Psoas muscle (tissue), 7 donors: ENCODE measurements at regions not wholly inside any gene's neighbourhood (a gene's known extent, or its start where the extent isn't known, plus 50 kb on each side); places are given as distances from the start of the nearest gene placed in this dataset.
A peak's percentile ranks its signal among the peaks of the same experiment; 100 is the strongest.

Experiments used
- ATAC-seq, 4 donors: fragments of 200-7000 bp; cut with Tn5 transposase; one replicate each; pipeline ENCODE4 v1.9.1; 2020; ENCODE audit warnings: moderate library complexity in 3 of 4, mild to moderate bottlenecking in 2 of 4
- DNase-seq, 2 donors: peaks; one replicate each; pipeline ENCODE4 v3.0.0-alpha.2; 2020
- H3K27ac ChIP-seq: fragments of 200-600 bp; one replicate; pipeline ENCODE4 v1.8.0; 2022
- H3K27me3 ChIP-seq, 3 donors: fragments of 200-600 bp in 1 of 3; one replicate each; pipeline versions ENCODE4 v1.6.1 to v1.8.0; 2013 to 2022; ENCODE audit warnings: low read length in 2 of 3, mild to moderate bottlenecking in 2 of 3, moderate library complexity in 1 of 3; ENCODE audit not compliant: insufficient read depth in 3 of 3
- H3K36me3 ChIP-seq, 2 donors: fragments of 200-600 bp in 1 of 2; one replicate each; pipeline versions ENCODE4 v1.6.1 to v1.8.0; 2013 to 2022; ENCODE audit warnings: low read depth in 1 of 2, mild to moderate bottlenecking in 1 of 2, moderate library complexity in 1 of 2; ENCODE audit not compliant: insufficient read depth in 1 of 2
- H3K4me1 ChIP-seq: fragments of 200-600 bp; one replicate; pipeline ENCODE4 v1.8.0; 2022
- H3K4me3 ChIP-seq: fragments of 200-600 bp; one replicate; pipeline ENCODE4 v1.8.0; 2022; ENCODE audit warnings: mild to moderate bottlenecking
- H3K9me3 ChIP-seq: fragments of 200-600 bp; one replicate; pipeline ENCODE4 v1.8.0; 2022
- CTCF ChIP-seq: fragments of 200-600 bp; IDR thresholded peaks from one replicate; pipeline ENCODE4 v1.8.0; 2022; ENCODE audit warnings: antibody characterized with exemption
- WGBS, 3 donors: extraction: QIAGEN DNeasy Blood & Tissue Kit; methylation state at CpG; one replicate each; pipeline versions ENCODE4 v1.1.6 to v1.1.7; 2013; 5-methylcytosine and 5-hydroxymethylcytosine counted together
- intact Hi-C, 2 donors: fragments of 100-400 bp; cut with DNase I; formaldehyde crosslinking; loops; one replicate each; pipeline versions ENCODE4 v1.11.0 to v1.14.2; 2022
- donor health status: healthy with polysubstance abuse.
- donor health status: DM: no; HTN: no; CAD: no; lungs with moderate emphysema.
- donor health status: Bipolar disorder and iron deficiency.
- donor health status: healthy.
- donor health status: DM: yes; HTN: yes; CAD: no.
- donor health status: DM: no; HTN: no; CAD: no.
- donor health status: DM: yes; HTN: yes; CAD: no.

GRCh38 chr11:92859156-92859690 is 110.2 kb upstream of the MTNR1B start:
- intact Hi-C loops = no loop called here
- WGBS, 3 donors = 14 to 20% (median 15%) methylated on average over 8 of the region's 8 CpGs
- Histone ChIP-seq H3K9me3 (no peaks in the 10 kb centered on the region), H3K27ac (no peak overlapping the region), H3K36me3 (no peaks in the 10 kb centered on the region), H3K4me3 (no peak overlapping the region), H3K27me3 (peaks cover 0 to 12% (median 1%) of the 10 kb centered on the region in 3 donors), H3K4me1 (no peaks in the 10 kb centered on the region)
- ATAC-seq (no peak), DNase-seq (no peak)
- no peak for TF ChIP-seq CTCF

GRCh38 chr11:92861634-92862033 is 107.8 kb upstream of the MTNR1B start:
- no peak for ATAC-seq
- no peak for TF ChIP-seq CTCF
- no peak overlapping the region for H3K27ac ChIP-seq
- intact Hi-C loops = no loop called here
- no peak for DNase-seq
- H3K4me3 ChIP-seq = no peak overlapping the region
- peaks cover 0 to 8% (median 1%) of the 10 kb centered on the region in 3 donors for H3K27me3 ChIP-seq
- WGBS, 3 donors = 63 to 70% (median 64%) methylated on average over 3 of the region's 3 CpGs
- no peaks in the 10 kb centered on the region for H3K4me1 ChIP-seq
- H3K9me3 ChIP-seq = no peaks in the 10 kb centered on the region
- no peaks in the 10 kb centered on the region for H3K36me3 ChIP-seq

GRCh38 chr11:92865352-92865751 is 104.1 kb upstream of the MTNR1B start:
- intact Hi-C loops = no loop called here
- WGBS, 3 donors = 49 to 63% (median 56%) methylated on average over 2 of the region's 2 CpGs
- no peak for TF ChIP-seq CTCF
- Histone ChIP-seq H3K4me1 (no peaks in the 10 kb centered on the region), H3K9me3 (no peaks in the 10 kb centered on the region), H3K4me3 (no peak overlapping the region), H3K27ac (no peak overlapping the region), H3K27me3 (no peaks in the 10 kb centered on the region), H3K36me3 (no peaks in the 10 kb centered on the region)
- ATAC-seq (peak in 3 of 4 donors; percentile 33 to 52 (median 43)), DNase-seq (peak in 1 of 2 donors; percentile 69)

GRCh38 chr11:92866679-92867282 is 102.7 kb upstream of the MTNR1B start:
- Histone ChIP-seq H3K4me1 (no peaks in the 10 kb centered on the region), H3K9me3 (no peaks in the 10 kb centered on the region), H3K36me3 (no peaks in the 10 kb centered on the region), H3K27me3 (no peaks in the 10 kb centered on the region), H3K27ac (no peak overlapping the region), H3K4me3 (no peak overlapping the region)
- TF ChIP-seq CTCF = no peak
- DNase-seq (no peak), ATAC-seq (no peak)
- WGBS, 3 donors = 71 to 80% (median 78%) methylated on average over 38 of the region's 38 CpGs
- intact Hi-C loops = no loop called here
